ENCODE measurements at regions not wholly inside any gene's neighbourhood (a gene's known extent, or its start where the extent isn't known, plus 50 kb on each side); places are given as distances from the start of the nearest gene placed in this dataset.

DNA sequence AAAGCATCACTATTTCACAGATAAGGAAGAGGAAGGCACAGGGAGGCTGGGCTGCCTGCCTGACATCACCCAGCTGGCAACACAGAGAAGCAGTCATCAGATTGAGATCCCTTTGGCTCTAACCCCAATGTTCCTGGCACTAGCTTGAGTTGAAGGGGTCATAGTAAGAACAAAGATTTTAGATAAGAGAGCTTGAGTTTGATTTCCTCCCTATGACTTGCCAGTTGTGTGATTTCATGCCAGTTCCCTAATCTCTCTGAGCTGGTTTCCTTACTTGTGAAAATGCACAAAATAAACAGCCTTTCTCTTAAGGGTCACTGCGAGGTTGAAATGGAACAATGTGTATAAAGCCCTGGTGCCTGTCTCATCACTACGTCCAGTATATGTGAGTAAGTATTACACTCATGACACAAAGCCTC lies 475.4 kb upstream of the HS3ST1 start:
- peak overlapping the region in 2 of 5 donors; percentile 54 to 65 for H3K27ac ChIP-seq
- no peak overlapping the region for H3K4me3 ChIP-seq
- H3K4me1 ChIP-seq (replicated peaks in 1 of 2) = peaks cover 9 to 16% of the 10 kb centered on the region in 2 donors
- peak; percentile 64 to 94 (median 87) for DNase-seq
- H3K9me3 ChIP-seq (replicated peaks in 1 of 3) = no peaks in the 10 kb centered on the region
- no peak for TF ChIP-seq POLR2A (IDR thresholded peaks at IDR 0.05)
- TF ChIP-seq, protein P1, sequence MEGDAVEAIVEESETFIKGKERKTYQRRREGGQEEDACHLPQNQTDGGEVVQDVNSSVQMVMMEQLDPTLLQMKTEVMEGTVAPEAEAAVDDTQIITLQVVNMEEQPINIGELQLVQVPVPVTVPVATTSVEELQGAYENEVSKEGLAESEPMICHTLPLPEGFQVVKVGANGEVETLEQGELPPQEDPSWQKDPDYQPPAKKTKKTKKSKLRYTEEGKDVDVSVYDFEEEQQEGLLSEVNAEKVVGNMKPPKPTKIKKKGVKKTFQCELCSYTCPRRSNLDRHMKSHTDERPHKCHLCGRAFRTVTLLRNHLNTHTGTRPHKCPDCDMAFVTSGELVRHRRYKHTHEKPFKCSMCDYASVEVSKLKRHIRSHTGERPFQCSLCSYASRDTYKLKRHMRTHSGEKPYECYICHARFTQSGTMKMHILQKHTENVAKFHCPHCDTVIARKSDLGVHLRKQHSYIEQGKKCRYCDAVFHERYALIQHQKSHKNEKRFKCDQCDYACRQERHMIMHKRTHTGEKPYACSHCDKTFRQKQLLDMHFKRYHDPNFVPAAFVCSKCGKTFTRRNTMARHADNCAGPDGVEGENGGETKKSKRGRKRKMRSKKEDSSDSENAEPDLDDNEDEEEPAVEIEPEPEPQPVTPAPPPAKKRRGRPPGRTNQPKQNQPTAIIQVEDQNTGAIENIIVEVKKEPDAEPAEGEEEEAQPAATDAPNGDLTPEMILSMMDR (IDR thresholded peaks at IDR 0.05) = no peak
- no peaks in the 10 kb centered on the region for H3K27me3 ChIP-seq
- 2 to 4% (median 3%) methylated on average over 2 of the region's 2 CpGs for whole genome bisulfite sequencing, 4 donors
- intact Hi-C loops (cut with DNase I) = no loop called here
- H3K36me3 ChIP-seq (replicated peaks in 1 of 2) = no peaks in the 10 kb centered on the region

DNA sequence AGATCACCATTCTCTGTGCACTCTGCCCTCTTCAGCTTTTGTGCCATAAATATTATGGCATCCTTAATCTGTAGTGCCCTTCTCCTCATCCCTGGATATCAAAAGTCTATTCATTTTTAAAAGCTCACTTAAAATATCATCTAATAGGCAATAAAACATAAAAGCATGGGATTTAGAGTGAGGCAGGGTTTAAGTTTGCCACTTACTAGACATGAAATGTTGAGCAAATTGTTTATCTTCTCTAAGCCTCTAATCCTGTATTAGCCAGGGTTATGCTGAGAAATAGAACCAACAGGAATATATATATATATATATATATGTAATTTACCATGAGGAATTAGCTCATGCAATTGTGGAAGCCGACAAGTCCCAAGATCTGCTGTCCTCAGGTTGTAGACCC lies 472.4 kb upstream of the HS3ST1 start:
- no peak overlapping the region for H3K27ac ChIP-seq
- no peaks in the 10 kb centered on the region for H3K36me3 ChIP-seq (replicated peaks in 1 of 2)
- H3K4me1 ChIP-seq (replicated peaks in 1 of 2) = peaks cover 9 to 16% of the 10 kb centered on the region in 2 donors
- TF ChIP-seq POLR2A (IDR thresholded peaks at IDR 0.05) = no peak
- TF ChIP-seq, protein P1 (IDR thresholded peaks at IDR 0.05) = no peak
- DNase-seq = no peak
- H3K27me3 ChIP-seq = no peaks in the 10 kb centered on the region
- 79 to 97% (median 91%) methylated on average over 1 of the region's 1 CpG for WGBS, 4 donors
- intact Hi-C loops (cut with DNase I) = no loop called here
- H3K9me3 ChIP-seq (replicated peaks in 1 of 3) = no peaks in the 10 kb centered on the region
- no peak overlapping the region for H3K4me3 ChIP-seq

DNA sequence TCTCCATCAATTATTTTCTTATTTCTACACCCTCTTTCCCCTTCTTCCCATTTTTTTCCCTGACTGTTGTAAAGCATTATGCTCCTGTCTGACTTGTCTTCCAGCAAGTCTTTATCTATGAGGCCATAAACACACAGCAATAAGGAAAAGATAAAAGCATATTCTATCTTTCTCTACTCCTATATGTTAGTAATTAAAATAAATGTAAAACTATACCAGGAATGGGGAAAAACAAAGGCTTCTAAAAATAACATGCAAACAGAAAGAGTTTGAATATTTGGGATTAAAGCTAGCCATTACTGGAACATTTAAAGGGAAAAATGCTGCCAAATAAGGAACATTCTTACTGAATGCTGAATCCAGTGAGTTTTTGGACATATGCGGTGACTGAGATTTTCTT lies 471.7 kb upstream of the HS3ST1 start:
- no peak overlapping the region for H3K27ac ChIP-seq
- H3K36me3 ChIP-seq (replicated peaks in 1 of 2) = no peaks in the 10 kb centered on the region
- intact Hi-C loops (cut with DNase I) = no loop called here
- WGBS, 4 donors = 83 to 100% (median 88%) methylated on average over 1 of the region's 1 CpG
- no peak overlapping the region for H3K4me3 ChIP-seq
- TF ChIP-seq, protein P1 (IDR thresholded peaks at IDR 0.05) = no peak
- TF ChIP-seq POLR2A (IDR thresholded peaks at IDR 0.05) = no peak
- peaks cover 9 to 16% of the 10 kb centered on the region in 2 donors for H3K4me1 ChIP-seq (replicated peaks in 1 of 2)
- no peaks in the 10 kb centered on the region for H3K9me3 ChIP-seq (replicated peaks in 1 of 3)
- no peak for DNase-seq
- no peaks in the 10 kb centered on the region for H3K27me3 ChIP-seq

DNA sequence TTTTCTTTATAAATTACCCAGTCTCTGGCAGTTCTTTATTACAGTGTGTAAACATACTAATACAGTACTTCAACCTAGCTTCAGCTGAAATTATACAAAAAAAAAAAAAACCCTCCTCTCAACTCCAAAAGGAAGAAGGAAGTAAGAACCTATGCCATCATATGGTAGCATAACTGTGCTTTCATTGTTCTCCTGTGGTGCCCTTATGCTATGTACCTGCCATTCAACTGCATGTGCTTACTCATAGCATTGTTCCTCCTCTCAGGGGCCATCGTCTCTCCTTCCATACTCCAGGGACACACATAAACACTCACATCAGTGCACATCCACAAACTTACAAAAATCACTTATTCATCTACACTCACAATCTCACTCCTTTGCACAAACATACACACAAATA lies 470.1 kb upstream of the HS3ST1 start:
- Histone ChIP-seq H3K36me3 (replicated peaks in 1 of 2) (no peaks in the 10 kb centered on the region), H3K4me1 (replicated peaks in 1 of 2) (peaks cover 1 to 5% of the 10 kb centered on the region in 2 donors), H3K27me3 (no peaks in the 10 kb centered on the region), H3K4me3 (no peak overlapping the region), H3K27ac (no peak overlapping the region), H3K9me3 (replicated peaks in 1 of 3) (no peaks in the 10 kb centered on the region)
- 85 to 94% (median 93%) methylated on average over 1 of the region's 1 CpG for WGBS, 4 donors
- intact Hi-C loops (cut with DNase I) = no loop called here
- no peak for DNase-seq
- TF ChIP-seq, protein P1 (IDR thresholded peaks at IDR 0.05) = no peak
- no peak for TF ChIP-seq POLR2A (IDR thresholded peaks at IDR 0.05)
